GM12878 (cell line): ENCODE measurements at regions not wholly inside any gene's neighbourhood (a gene's known extent, or its start where the extent isn't known, plus 50 kb on each side); places are given as distances from the start of the nearest gene placed in this dataset.

Source experiments
- CREB1 ChIP-seq: IDR thresholded peaks from 2 replicates; pipeline ENCODE4 v1.6.1; 2012; ENCODE audit warnings: low read depth, mild to moderate bottlenecking, inconsistent platforms
- EP300 ChIP-seq, 2 experiments: fragments of 150-350 bp in 1 of 2; IDR thresholded peaks; 2 replicates each; pipeline ENCODE4 v1.6.1; 2011 to 2012; ENCODE audit warnings: low read depth in 2 of 2, low read length in 2 of 2, borderline replicate concordance in 1 of 2, improper control_type of control experiment in 1 of 2, inconsistent platforms in 1 of 2; ENCODE audit not compliant: control insufficient read depth in 1 of 2
- ESRRA ChIP-seq: IDR thresholded peaks from 2 replicates; pipeline ENCODE4 v1.6.1; 2012; ENCODE audit warnings: mild to moderate bottlenecking, low read length, improper control_type of control experiment
- EZH2 ChIP-seq: IDR thresholded peaks from 2 replicates; pipeline ENCODE4 v1.6.1; 2012; ENCODE audit warnings: low read depth, mild to moderate bottlenecking, control low read depth, inconsistent platforms, low read length, borderline replicate concordance; ENCODE audit not compliant: control insufficient read depth
- FOXM1 ChIP-seq: IDR thresholded peaks from 2 replicates; pipeline ENCODE4 v1.6.1; 2012; ENCODE audit warnings: low read depth, mild to moderate bottlenecking, inconsistent platforms, low read length, moderate library complexity
- HDAC6 ChIP-seq: fragments of 200-600 bp; sonication (generic); IDR thresholded peaks from one replicate; pipeline ENCODE4 v1.8.0; 2017; ENCODE audit warnings: antibody characterized with exemption; ENCODE audit not compliant: unreplicated experiment
- JUNB ChIP-seq: IDR thresholded peaks from 2 replicates; pipeline ENCODE4 v1.6.1; 2016; ENCODE audit warnings: antibody characterized with exemption, mild to moderate bottlenecking
- KLF5 ChIP-seq: fragments of 450-650 bp; IDR thresholded peaks from 2 replicates; pipeline ENCODE4 v1.6.1; 2014; ENCODE audit warnings: mild to moderate bottlenecking; ENCODE audit not compliant: partially characterized antibody
- MEF2A ChIP-seq: IDR thresholded peaks from 2 replicates; pipeline ENCODE4 v1.6.1; 2011; ENCODE audit warnings: low read depth, mild to moderate bottlenecking, low read length, moderate library complexity; ENCODE audit not compliant: insufficient read depth
- POLR2A ChIP-seq: IDR thresholded peaks from 2 replicates; pipeline ENCODE4 v1.6.1; 2011; ENCODE audit warnings: low read depth, mild to moderate bottlenecking, low read length
- SUZ12 ChIP-seq: fragments of 200-600 bp; sonication (generic); IDR thresholded peaks from one replicate; pipeline ENCODE4 v1.6.1; 2018; ENCODE audit warnings: antibody characterized with exemption, mild to moderate bottlenecking; ENCODE audit not compliant: unreplicated experiment
- TCF12 ChIP-seq: IDR thresholded peaks from 2 replicates; pipeline ENCODE4 v1.6.1; 2011; ENCODE audit warnings: low read depth, mild to moderate bottlenecking, low read length
- YBX1 ChIP-seq: fragments of 450-650 bp; IDR thresholded peaks from 2 replicates; pipeline ENCODE4 v1.6.1; 2016; ENCODE audit warnings: antibody characterized with exemption
- TF ChIP-seq, protein P1 (sequence below), 3 experiments: IDR thresholded peaks in 2 of 3; conservative IDR thresholded peaks in 1 of 3; 2 replicates each; pipeline ENCODE4 v1.5.1; 2011; ENCODE audit warnings: low read depth in 3 of 3, low read length in 3 of 3, mild to moderate bottlenecking in 3 of 3, control low read depth in 2 of 3, moderate library complexity in 2 of 3, inconsistent platforms in 1 of 3, mixed read lengths in 1 of 3; ENCODE audit not compliant: control insufficient read depth in 2 of 3, insufficient read depth in 1 of 3; ENCODE audit errors: extremely low read depth in 1 of 3

- TF ChIP-seq HDAC6 (no peak), TCF12 (no peak), SUZ12 (no peak), EZH2 (no peak), CREB1 (no peak), ESRRA (no peak), FOXM1 (no peak), JUNB (no peak), EP300 (IDR thresholded peaks at IDR 0.05; ENCODE audit: borderline replicate concordance in 1 of 2, control insufficient read depth in 1 of 2, low read depth in 2 of 2, low read length in 2 of 2) (no peak), MEF2A (no peak), POLR2A (no peak), YBX1 (no peak), KLF5 (no peak)
- TF ChIP-seq, protein P1, sequence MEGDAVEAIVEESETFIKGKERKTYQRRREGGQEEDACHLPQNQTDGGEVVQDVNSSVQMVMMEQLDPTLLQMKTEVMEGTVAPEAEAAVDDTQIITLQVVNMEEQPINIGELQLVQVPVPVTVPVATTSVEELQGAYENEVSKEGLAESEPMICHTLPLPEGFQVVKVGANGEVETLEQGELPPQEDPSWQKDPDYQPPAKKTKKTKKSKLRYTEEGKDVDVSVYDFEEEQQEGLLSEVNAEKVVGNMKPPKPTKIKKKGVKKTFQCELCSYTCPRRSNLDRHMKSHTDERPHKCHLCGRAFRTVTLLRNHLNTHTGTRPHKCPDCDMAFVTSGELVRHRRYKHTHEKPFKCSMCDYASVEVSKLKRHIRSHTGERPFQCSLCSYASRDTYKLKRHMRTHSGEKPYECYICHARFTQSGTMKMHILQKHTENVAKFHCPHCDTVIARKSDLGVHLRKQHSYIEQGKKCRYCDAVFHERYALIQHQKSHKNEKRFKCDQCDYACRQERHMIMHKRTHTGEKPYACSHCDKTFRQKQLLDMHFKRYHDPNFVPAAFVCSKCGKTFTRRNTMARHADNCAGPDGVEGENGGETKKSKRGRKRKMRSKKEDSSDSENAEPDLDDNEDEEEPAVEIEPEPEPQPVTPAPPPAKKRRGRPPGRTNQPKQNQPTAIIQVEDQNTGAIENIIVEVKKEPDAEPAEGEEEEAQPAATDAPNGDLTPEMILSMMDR (IDR thresholded peaks at IDR 0.05 in 2 of 3, conservative IDR thresholded peaks at IDR 0.05 in 1 of 3; ENCODE audit: control insufficient read depth in 2 of 3, extremely low read depth in 1 of 3, insufficient read depth in 1 of 3, low read depth in 3 of 3, low read length in 3 of 3), result no peak
These were observed 125.4 kb downstream of the CCDC34 start for GRCh38 chr11:27237643-27238042.
